DMS79 (cell line): ENCODE measurements at regions not wholly inside any gene's neighbourhood (a gene's known extent, or its start where the extent isn't known, plus 50 kb on each side); places are given as distances from the start of the nearest gene placed in this dataset.

Experiments
- DNase-seq: peaks from one replicate; lab custom pipeline; 2025; lab: John Stamatoyannopoulos, UW

DNA sequence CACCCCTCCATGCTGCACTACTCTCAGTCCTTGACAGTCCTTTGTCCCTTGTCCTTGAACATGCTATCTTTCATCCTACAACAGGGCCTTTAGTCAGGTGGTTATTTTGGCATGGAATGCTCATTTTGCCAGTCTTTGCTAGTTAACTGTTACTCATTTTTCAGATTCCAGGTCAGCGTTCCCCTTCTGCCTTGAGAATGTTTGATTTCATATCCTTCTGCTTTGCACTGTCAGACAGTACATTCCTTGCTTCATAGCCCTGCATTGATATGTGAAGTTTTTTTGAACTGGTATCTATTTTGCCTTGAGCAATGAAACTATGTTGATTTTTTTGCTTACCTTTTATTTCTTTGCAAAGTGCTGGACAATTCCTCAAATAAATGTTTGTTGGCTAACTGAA, 638.2 kb upstream of the SEMA6A start:
- no peak for DNase-seq

DNA sequence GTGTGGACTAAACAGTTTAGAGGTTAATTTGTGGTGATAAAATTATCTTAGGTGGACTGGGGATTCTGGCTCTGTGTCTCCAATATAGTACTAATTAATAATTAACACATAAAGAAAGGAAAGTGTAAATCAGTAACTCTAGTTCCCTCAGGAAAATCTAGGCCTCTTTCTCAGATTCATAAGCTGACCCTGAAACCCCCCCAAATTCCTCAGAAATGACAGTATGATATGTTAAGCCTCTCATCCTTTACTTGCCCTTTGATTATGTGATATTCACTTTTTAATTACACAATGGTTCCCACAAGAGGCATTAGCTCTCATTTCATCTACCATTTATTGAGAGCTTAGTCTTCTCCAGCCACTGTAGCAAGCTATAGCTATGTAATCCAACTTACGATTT, 636.2 kb upstream of the SEMA6A start:
- no peak for DNase-seq

DNA sequence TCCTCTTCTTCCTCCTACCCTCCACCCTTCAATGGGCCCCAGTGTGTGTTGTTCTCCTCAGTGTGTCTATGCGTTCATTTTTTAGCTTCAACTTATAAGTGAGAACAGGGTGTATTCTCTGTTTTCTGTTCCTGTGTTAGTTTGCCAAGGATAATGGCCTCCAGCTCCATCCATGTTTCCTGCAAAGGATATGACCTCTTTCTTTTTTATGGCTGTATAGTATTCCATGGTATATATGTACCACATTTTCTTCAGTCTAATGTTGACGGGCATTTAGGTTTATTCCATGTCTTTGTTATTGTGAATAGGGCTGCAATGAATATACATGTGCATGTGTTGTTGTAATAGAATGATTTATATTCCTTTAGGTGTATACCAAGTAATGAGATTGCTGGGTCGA, 634.9 kb upstream of the SEMA6A start:
- no peak for DNase-seq

DNA sequence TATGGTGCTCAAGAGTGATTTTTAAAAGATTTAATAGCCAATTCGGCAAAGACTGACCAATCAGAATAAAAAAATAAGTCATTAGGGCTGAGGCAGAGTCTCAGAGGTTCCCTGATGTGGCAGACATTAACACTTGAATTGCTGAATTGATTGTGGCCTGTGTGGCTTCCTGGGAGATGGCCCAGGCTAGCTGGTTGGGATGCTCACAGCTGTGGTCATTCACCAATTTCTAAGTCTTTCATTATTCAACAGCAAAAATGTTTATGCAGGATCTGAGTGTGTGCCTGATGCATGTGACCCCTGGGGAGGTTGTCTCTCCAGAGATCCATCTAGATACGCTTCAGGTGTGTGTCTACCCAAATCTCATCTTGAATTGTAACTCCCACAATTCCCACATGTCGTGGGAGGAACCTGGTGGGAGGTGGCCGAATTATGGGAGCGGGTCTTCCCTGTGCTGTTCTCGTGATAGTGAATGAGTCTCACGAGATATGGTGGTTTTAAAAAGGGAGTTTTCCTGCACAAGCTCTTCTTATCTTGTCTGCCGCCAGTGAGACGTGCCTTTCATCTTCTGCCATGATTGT, 632.6 kb upstream of the SEMA6A start:
- DNase-seq = no peak

- no peak for DNase-seq
Observed at GRCh38 chr5:117205894-117206293, 631.3 kb upstream of the SEMA6A start.

GRCh38 chr5:117204926-117205869, 630.6 kb upstream of the SEMA6A start:
- DNase-seq = no peak

DNA sequence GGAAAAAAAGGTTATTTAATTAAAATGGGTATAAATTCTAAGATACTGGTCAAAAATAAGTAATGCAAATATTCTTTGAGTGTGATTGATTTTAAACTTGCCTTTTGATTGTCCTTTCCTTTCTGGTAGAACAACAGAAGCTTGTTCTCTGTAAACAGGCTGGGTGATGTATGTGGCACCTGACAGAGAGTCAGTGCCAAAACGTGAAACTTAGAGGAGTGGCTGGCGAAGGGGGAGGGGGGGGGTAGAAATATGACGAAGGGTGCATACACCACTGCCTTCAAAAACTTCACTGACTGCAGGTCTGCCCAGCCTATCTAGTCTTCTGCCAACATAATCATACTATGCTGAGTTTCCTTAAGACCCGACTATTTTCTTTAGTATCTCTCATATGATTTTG, 629.8 kb upstream of the SEMA6A start:
- DNase-seq = no peak

DNA sequence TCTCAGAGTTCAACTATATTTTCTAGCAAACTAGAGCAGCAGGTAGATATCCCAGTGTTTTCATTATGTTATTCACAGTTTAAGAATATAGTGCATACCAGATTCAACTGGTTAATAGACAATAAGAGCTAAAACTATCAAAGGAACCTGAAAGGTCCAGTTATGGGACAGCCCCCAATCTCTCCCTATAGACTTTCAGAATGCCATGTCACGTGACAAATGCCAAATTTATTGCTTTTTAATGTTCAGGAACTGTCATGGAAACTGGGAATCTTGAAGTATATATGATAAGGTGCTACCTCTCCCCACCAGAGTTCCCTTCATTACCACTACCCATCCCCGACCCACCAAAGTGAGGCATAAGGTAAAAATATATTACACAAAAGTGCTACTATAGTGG, 629.0 kb upstream of the SEMA6A start:
- DNase-seq = no peak

GRCh38 chr5:117201001-117201400, 626.4 kb upstream of the SEMA6A start:
- DNase-seq = no peak

DNA sequence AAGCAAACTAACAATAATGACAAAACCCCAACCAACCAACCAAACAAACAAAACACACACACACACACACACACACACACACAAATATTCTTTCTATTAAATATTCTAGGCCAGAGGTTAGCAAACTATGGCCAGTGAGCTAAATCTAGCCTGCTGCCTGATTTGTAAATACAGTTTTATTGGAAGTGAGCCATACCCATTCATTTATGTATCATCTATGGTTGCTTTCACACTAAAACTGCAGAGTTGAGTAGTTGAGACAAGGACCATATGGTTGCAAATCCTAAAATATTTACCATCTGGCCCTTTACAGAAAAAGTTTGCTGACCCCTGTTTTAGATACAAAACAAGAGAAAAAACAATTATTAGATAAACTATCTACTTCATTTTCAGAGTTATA, 620.5 kb upstream of the SEMA6A start:
- no peak for DNase-seq

DNA sequence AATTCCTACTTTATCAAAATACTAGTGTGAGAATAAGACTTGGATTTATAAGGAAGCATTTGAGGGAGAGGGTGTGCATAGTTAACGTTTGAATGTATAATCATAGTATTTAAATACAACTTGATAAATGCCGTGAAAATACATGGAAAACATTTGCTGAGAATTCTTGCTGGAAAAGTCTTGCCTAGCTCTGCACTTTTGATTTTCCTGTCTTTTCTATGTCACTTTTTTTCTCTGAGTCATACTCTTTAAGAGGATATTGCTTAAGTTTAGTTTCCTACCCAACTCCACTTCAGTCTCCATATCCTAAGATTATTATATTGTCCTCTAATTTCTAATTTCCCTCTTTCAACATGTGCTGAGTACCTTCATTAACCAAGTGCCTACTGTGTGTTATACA, 616.6 kb upstream of the SEMA6A start:
- no peak for DNase-seq

DNA sequence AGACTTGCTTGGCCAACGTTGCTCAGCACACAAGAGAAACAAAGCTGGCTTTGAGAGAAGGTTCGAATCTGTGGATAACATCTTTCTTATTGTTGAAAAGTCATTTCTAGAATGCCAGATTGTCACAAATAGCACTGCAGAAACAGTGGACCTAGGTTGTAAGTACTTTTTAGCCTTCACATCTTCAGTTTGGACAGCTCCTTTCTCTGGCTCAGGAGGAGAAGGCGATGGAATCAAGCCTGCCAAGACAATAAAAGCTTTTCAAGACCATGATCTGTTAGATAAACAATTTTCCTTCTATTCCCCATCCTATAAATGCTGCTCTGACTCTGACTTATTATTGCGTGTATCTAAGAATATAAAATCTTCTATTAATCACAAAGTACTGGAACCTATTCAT, 615.2 kb upstream of the SEMA6A start:
- no peak for DNase-seq

- DNase-seq = no peak
Observed at GRCh38 chr5:117188211-117188610, 613.6 kb upstream of the SEMA6A start.

DNA sequence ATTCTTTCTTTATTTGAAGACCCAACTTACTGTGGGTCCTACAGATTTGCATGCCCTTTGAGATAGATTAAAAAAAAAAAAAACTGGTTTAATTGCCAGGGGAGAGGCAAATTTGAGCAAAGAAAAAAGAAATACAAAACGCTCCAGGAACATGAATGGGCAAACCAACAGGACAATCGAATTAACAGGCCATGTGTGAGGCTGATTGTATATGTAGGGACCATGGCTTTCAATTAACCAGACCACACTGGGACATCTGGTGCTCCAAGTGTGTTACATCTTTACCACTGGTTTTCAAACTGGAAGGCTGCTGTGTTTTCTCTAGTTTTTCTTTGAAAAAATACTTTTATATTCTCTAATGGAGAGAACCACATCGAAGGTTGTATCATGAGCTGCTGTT, 612.1 kb upstream of the SEMA6A start:
- DNase-seq = no peak

DNA sequence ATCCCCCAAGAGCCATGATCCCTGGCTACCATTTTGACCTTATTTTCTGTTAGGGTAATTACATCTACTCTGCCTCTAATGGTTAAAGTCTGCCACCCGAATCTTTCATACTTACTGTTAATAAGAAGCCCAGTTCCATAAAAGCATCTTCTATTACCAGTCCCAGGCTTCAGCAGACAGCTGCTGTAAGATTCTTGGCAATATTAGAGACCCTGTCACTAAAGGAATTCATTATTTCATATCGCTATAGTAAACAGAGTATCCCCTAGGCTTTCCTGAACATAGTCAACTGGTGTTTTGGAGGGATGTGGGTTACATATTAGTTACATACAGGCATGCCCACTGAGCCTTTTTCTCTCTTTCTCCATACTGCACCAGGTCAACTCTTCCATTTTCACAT, 608.7 kb upstream of the SEMA6A start:
- no peak for DNase-seq

GRCh38 chr5:117182104-117182503, 607.5 kb upstream of the SEMA6A start:
- DNase-seq = no peak

GRCh38 chr5:117177302-117177701, 602.7 kb upstream of the SEMA6A start:
- no peak for DNase-seq

GRCh38 chr5:117165068-117165467, 590.4 kb upstream of the SEMA6A start:
- DNase-seq = no peak

DNA sequence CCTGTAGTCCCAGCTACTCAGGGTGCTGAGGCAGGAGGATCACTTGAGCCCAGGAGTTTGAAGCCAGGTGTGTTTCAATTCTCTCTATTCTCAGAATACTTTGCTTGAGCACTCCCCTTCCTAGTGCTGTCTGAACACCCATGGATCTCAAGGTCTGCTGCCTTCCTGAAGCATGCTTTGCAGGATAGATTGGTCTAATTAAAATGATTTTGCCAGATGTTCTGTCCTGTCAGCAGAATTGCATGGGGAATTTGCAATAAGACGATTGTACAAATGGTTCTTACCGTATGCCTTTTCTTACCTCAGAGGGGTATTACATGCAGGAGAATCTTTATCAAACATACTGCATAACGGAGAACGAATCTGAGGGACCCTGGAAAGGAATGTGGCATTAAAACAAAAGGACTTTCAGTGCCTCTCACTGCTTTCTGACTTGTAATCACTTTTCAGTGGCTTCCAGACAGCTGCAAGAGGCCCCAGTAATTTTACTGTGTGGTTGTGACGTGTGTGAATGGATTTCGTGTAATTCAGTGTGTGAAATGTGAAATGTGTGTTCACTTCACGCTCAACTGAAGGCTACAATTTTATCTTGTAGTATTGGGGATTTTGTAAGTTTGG, 587.2 kb upstream of the SEMA6A start:
- no peak for DNase-seq

DNA sequence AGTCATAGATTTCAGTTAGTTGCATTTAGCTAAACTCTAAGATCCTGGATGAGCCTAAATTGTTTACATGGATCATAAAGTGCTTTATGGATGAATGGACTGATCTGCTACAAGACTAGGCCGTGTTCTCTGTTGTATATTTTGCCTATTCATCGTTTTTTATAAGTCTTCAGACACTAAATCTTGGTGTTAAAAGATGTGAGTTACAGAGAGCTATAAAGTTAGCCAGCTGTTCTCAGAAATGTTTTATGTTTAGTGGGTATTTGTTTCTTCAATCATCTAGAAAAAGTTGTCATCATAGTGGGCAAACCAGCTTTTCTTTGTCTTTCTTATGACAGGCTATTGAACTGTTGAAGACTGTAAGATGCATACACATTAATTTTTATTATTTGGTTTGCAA, 585.8 kb upstream of the SEMA6A start:
- DNase-seq = no peak

DNA sequence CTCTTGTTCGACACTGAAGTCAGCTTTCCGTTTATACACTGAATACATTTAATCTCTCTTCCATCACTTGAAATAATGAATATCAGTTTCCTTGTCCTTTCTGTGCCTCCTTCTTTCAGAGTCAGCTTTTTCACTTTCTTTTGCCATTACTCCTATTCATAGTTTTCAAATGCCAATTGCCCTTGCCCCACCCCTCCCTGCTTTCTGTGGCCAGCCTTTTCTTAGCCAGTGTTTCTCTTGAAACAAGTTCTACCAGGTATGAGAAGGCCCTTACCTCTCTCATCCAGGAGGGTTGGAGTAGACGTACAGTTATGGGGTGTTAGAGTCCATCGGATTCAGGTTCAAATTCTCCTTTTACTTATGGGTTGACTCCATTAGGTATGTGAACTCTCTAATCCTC, 574.7 kb upstream of the SEMA6A start:
- no peak for DNase-seq

GRCh38 chr5:117144086-117144485, 569.5 kb upstream of the SEMA6A start:
- no peak for DNase-seq

DNA sequence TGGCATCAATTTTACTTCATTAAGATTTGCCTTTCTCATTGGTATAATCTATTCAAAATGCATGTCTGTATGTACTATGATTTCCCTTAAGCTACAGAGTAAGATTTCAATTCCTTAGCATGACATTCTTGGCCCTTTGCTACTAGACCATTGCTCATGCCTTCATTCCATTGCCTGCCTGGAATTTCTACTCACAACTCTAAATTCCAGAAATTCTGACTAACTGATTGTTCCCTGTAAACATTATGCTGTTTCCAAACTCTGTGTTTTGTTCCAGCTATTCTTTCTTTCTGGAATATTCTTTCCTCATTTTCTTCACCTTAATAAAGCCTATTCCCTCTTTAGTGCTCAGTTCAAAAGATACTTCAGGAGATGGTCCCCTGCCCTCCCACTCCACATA, 568.8 kb upstream of the SEMA6A start:
- DNase-seq = no peak
